HG03432 (cell line): ENCODE measurements at regions not wholly inside any gene's neighbourhood (a gene's known extent, or its start where the extent isn't known, plus 50 kb on each side); places are given as distances from the start of the nearest gene placed in this dataset.

Experiments used
- ATAC-seq: cut with Tn5 transposase; IDR thresholded peaks from one replicate; pipeline ENCODE4 v1.9.1; 2021; ENCODE audit warnings: mild to moderate bottlenecking, moderate library complexity; ENCODE audit not compliant: unreplicated experiment

DNA sequence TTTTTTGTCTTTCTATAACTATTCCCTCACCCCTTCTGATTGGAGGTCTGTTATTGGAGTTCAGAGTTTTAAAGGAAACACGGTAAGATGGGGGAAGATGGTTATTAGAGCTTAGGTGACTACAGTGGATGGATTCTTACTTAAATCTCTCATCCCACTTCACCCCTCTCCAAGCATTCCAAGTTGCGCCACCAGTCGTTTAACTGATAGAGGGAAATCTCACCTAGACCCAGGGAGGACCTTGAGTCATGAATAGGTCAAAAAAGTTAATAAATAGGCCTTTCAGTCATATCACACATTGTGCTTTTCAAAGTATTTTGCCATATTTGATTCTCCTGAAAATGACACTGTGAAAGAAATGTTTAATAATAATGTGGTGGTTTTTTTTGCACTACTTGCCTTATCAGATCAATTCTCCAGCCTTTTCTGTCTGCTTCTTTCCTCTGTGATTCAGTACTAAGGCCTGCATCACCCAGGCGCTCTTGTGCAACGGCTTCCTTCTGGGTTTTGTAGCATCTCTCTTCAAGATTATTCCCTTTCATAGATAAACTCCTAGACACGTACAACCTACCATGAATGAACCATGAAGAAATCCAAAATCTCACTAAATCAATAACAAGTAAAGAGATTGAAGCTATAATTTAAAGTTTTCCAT, 100.4 kb upstream of the TGFBR2 start:
- ATAC-seq = no peak

DNA sequence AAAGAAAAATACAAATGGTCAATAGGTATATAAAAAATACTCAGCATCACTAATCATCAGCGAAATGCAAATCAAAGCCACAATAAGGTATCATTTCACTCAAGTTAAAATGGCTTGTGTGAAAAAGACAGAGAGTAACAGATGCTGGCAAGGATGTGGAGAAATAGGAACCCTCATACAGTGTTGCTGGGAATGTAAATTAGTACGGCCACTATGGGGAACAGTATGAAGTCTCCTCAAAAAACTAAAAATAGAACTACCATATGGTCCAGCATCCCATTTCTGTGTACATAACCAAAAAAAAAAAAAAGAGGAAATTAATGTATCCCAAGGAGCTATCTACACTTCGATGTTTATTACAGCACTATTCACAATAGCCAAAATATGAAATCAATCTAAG, 98.1 kb upstream of the TGFBR2 start:
- no peak for ATAC-seq

DNA sequence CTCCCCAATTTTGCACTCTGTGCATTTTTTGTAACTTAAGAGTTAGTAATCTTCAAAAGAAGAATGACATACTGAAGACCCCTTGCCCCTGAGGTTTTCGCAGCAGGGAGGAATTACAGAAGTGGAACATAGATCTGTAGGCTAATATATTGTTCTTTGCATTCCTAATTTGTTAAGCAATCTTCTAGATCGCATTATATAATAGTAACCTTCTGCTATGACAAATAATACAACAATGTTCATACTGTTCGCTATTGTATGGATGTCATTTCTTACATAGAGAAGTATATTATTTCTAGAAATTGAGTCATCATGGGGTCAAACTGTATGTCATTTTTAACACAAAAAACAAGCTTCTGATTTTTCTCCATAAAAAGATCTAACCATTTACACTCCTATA, 95.8 kb upstream of the TGFBR2 start:
- no peak for ATAC-seq

DNA sequence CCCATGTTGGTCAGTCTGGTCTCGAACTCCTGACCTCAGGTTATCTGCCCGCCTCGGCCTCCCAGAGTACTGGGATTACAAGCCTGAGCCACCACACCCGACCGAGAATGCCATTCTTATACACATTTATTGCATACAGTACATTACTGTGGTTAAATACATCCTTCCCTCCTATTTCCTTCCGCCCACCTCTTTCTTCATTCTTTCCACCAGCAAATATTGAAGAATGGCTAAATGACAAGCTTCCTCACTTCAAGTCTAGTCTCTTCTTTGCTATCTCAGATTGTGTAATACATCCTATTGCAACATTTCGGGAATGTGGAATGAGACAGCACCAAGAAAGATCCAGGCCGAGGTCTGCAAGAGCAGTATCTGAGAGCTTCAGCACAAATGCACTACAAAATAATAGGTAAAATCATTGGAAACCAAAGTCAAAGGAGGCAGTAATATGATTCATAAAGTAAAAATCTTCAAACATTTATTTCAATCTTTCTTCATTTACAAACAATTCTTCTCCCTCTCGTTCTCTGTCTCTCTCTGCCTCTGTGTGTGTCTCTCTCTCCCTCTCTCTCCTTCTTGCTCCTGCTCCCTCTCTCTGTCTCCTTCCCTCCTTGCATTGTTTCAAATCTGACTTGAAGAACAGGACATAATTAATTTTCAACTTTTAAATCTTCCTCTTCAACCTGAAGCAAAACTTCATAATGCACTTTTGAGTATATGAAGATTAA, 94.7 kb upstream of the TGFBR2 start:
- ATAC-seq = no peak

DNA sequence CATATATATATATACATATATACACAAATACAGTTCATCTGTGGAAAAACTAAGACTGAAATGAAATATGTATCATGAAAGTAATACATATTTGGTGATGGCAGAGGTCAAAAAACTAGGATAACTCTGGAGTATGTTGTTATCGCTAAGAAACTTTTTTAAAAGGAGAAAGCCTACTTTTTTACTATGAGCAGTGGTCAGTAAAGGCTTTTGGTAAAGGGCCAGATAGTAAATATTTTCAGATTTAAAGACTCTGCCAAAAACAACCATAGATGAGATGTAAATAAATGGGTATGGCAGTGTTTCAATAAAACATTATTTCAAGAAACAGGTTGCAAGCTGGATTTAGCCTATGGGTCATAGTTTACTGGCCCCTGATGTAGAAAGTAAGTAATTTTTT, 93.8 kb upstream of the TGFBR2 start:
- ATAC-seq = no peak

DNA sequence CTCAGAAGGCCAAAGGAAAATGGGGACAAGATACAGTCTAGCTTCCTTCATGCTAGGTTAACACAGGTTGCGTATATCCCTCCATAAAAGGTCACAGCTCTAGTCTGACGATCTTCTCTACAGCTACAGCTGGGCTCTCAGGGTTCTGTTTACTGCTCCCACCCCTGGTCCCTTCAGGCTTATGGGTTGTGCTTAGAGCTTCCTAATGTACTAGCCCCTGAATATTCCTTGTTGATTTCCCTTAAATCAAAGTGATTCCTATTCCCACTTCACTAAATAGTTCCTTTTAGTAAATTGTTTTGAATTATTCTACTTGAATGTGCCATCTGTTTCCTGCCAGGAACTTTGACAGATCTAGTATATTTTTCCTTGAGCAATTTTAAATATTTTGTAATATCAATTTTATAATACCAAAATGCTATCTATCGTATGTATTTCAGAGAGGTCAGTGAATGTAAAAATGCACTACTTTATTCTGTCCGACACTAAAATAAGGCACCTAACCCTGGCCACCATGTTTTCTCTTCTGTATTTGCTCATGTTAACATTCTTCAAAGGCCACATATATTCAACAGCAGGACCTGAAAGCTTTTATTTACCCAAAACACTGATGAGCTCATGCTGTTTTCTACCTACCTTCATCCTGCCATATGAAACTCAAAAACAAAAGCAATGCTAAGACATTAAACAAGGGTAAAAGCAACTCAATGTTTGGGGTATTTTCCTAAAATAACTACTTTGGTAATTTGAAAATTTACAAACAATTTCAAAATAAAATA, 92.8 kb upstream of the TGFBR2 start:
- ATAC-seq = no peak

DNA sequence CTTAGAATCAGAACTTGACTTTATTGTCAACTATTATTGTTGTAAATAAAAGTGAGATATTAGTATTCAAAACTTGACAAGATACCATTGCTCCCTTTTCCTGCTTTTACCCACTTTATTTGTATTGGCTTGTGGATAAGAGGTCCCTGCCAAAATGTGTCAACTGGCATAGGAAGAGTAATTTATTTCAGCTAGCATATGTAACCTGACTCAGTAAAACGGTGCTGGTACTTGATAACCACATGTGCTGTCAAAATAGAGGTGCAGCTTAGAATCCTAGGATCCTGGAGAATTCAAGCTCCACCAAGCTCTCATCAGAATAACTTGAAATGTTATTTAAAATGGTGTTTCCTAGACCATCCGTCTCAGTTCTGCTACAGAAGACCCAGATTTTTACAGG, 90.2 kb upstream of the TGFBR2 start:
- no peak for ATAC-seq

DNA sequence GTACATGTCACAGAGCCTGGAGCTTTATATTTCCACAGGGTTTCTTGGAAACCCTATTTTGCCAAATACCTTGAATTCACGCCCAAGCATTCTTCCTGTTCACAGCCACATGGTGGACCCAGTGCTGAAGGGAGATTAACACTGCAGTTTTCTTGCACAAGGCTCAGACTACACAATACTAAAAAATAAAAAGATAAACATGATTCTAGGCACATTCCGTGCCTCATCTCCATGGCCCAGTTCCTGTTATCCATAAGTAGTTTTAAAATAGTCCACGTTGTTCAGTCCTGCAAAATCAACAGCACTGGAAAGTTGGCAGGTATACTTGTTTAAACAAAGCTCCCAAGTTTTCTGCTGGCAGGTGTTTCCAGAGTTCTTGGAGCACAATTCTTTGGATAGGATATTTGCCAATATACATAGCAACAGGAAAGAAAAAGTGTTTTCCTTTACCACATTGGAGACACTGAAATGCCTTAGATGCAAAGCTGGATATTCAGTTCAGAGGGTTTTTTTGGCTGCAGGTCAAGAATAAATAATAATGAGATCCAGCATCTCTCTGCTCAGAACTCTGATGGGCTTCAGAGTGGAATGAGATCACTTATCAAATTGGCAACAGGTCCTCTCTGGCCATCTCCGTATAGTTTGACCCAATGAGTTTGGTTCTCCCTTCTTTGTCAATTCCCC, 88.1 kb upstream of the TGFBR2 start:
- ATAC-seq = no peak

GRCh38 chr3:30518872-30519271, 87.5 kb upstream of the TGFBR2 start:
- ATAC-seq = no peak

GRCh38 chr3:30520699-30521098, 85.7 kb upstream of the TGFBR2 start:
- ATAC-seq = no peak

GRCh38 chr3:30521156-30521715, 85.2 kb upstream of the TGFBR2 start:
- no peak for ATAC-seq

DNA sequence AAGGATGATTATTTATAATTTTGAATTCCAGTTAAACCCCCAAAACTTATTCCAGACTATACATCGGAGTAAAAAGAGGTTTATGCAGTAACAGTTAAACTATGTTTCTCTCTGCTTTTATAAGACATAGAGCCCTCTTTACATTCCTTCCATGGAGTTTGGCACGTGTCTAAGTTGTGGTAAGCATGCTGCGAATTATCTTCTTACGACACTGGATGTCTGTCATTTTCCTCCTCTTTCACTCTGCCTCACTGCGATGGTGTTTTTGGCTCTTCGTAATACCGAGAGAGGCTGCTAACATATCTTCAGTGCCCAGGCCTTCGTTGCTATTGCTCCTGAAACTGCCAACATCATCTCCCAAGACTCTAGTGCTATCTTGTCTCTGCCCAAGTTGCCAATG, 83.9 kb upstream of the TGFBR2 start:
- ATAC-seq = no peak

DNA sequence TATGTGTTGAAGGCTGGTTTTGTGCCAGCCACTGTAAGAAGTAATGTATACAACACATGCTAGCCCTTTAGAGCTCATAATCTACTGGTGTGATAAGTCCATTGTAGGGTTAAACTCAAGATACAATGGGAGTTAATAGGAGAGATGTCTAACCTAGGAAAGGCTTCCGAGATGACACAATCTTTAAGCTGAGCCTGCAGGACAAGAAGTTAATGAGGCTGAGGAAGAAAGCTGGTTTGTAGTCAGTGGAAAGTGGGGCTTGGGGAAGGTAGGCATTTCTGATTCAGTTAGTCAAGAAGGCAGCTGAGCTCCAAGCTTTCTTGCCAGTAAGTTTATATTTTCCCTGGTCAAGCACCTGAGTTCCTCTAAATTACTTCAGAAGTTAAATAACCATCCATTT, 83.0 kb upstream of the TGFBR2 start:
- no peak for ATAC-seq

DNA sequence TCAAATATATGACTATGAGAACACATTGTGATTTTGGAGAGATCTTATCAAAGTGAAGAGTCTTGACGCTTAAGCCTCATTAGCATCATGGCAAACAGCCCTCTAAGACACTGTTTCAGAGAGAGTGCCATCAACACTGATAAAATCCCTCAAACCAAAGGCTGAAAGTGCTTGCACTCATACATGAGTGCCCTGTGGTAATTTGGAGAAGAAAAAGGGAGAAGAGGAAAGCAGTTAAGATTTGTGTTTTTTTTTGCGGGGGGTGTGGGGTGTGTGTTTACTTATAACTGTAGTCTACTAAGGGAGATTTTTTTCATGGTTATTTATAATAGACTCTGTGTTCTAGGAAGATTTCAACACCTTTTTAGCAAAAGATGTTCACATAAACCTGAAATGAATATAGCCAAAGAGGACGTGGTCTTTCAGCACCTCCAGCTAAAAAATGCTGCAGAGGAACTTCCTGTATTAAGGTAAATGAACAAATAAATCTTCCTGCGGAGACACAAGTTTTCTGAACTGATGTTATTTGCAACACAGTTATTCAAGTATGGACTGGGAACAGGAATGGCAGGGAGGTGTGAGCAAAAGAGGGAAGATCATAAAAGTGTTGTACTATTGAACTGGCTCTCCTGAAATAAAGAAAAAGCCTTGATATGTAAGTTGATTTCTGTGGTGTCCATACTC, 81.9 kb upstream of the TGFBR2 start:
- no peak for ATAC-seq

DNA sequence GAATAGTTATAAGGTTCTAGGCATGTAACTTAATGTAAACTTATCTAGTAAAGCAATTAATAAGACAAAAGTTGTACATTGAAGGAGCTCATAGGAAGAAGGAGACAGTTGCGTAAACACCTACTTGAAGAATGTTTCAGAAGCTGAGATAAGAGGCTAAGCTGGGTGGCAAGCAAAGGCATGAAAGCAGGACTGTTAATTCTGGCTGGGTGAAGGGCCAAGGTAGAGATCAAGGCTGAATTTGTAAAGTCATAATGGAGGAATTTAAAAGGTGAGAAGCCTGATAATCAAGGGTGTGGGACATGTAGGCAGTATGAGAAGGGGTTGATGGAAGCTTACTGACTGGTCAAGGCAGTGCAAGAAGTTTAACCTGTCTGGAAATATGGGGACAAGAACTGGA, 80.4 kb upstream of the TGFBR2 start:
- ATAC-seq = no peak

DNA sequence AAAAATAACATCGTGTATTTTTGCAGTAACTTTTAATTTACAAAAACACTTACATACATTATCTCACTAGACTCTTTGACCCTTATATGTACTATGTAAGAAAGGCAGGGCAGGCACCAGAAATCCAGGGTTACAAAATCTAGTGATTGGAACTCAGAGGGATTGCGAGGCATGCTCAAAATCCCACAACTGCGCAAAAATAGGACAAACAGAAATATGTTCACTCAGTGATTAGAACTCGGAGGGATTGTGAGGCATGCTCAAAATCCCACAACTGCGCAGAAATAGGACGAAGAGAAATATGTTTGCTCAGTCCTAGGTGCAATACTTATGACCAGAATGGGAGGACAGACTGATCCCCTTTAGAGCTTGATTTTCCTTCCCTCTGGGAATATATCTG, 79.2 kb upstream of the TGFBR2 start:
- ATAC-seq = no peak

DNA sequence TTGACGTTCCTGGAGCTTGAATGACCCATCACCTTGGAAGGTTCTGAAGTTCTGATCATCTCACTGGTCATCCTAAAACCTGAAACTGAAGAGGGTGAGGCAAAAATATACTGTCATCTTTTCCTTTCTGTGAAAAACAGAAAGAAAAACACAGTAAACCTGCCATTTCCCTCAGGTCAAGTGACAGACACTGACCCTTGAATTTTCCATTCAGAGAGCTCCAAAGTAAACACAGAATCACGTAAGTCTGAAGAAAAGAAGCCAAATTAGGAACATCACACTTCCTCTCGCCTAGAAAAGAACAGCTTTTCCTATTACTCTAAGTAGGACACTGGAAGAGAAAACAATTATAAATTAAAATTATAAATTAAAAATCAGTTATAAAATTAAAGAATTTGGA, 78.7 kb upstream of the TGFBR2 start:
- no peak for ATAC-seq

DNA sequence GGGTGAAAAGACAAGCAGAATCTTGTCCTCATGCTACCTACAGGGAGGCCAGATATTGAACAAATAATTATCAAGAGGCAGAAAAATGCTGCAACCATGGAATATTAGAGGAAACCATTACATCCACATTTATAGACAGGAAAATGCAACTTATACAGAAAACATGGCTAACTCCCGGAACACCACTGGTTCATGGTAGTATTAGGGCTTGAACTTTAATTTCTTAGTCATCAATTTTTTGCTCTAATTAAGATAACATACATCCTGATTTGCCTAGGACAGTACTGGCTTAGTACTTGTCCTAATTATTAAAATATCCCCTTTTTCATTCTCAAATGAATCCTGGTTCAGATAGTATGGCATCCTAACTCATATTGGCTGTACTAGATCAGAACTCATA, 76.3 kb upstream of the TGFBR2 start:
- no peak for ATAC-seq

- no peak for ATAC-seq
Measured at GRCh38 chr3:30531017-30531570, 75.3 kb upstream of the TGFBR2 start.

GRCh38 chr3:30535525-30535924, 70.9 kb upstream of the TGFBR2 start:
- ATAC-seq = no peak
